Muscle layer of duodenum (tissue), 2 donors: ENCODE measurements at regions not wholly inside any gene's neighbourhood (a gene's known extent, or its start where the extent isn't known, plus 50 kb on each side); places are given as distances from the start of the nearest gene placed in this dataset.

Experiments used
- H3K27ac ChIP-seq: one replicate; pipeline ENCODE4 v1.7.0; 2013; ENCODE audit warnings: mild to moderate bottlenecking, low read length
- H3K27me3 ChIP-seq: one replicate; pipeline ENCODE4 v1.7.0; 2013; ENCODE audit warnings: low read depth, mild to moderate bottlenecking, control low read depth, low read length
- H3K36me3 ChIP-seq, 2 donors: one replicate each; pipeline ENCODE4 v1.7.0; 2013; ENCODE audit warnings: low read length in 2 of 2, control low read depth in 1 of 2, mild to moderate bottlenecking in 1 of 2; ENCODE audit not compliant: insufficient read depth in 2 of 2, control insufficient read depth in 1 of 2
- H3K4me1 ChIP-seq, 2 donors: one replicate each; pipeline ENCODE4 v1.7.0; 2013; ENCODE audit warnings: low read length in 2 of 2, mild to moderate bottlenecking in 2 of 2, control low read depth in 1 of 2, moderate library complexity in 1 of 2; ENCODE audit not compliant: insufficient read depth in 2 of 2, control insufficient read depth in 1 of 2
- H3K4me3 ChIP-seq, 2 donors: one replicate each; pipeline ENCODE4 v1.7.0; 2013; ENCODE audit warnings: low read length in 2 of 2, low read depth in 1 of 2, mild to moderate bottlenecking in 1 of 2
- H3K9me3 ChIP-seq, 2 donors: one replicate each; pipeline ENCODE4 v1.7.0; 2013; ENCODE audit warnings: low read length in 2 of 2, control low read depth in 1 of 2, mild to moderate bottlenecking in 1 of 2; ENCODE audit not compliant: control insufficient read depth in 1 of 2
- donor health status: healthy.

DNA sequence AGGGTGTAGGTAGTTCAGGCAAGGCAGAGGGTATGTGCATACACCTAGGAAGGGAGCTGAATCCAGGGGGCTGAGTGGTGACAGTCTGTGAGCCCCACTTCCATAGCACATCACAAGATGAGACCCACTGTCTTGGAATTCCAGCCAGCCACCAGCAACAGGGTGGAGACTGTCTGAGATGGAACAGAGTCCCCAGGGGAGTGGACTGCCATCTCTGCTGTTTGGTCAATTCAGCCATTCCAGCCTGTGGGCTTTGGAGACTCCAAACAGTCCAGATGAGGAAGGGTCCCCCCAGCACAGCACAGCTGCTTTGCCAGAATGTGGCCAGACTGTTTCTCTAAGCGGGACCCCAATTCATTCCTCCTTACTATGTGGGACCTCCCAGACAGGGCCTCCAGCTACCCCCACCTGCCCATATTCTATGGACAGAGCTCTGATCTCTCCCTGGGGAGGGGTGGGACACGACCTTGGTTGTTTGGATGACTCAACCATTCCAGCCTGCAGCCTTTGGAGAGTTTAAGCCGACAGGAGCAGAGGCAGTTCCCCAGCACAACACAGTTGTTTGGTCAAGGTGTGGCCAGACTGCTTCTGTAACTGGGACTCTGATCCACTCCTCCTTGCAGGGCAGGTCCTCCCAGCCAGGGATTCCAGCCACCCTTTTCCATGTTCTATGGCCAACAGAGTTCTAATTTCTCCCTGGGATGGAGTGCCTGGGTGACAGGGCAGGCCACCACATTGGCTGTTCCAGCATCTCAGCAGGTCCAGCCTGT is 178.0 kb downstream of the RND3 start:
- no peaks in the 10 kb centered on the region for H3K27me3 ChIP-seq
- H3K36me3 ChIP-seq: no peaks in the 10 kb centered on the region
- H3K4me1 ChIP-seq: no peaks in the 10 kb centered on the region
- H3K4me3 ChIP-seq: no peak overlapping the region
- peaks cover 0 to 5% of the 10 kb centered on the region in 2 donors for H3K9me3 ChIP-seq
- H3K27ac ChIP-seq: no peak overlapping the region

DNA sequence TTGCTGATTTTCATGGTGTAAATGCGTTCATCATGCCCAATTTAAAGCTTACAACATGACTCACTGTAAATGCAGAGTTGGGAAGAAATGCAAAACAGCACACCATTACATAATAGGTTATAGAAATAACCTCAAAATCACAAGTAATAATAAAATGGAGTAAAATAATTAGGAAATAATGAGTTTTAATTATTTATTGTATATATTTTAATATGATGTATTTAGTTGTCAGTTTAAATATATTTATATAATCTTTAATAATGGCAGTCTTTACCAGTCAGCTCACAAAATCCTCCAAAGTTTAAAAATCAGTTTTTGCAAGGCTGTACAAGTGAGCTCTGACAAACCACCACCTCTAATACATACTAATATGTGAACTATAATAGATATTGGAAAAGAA is 180.2 kb downstream of the RND3 start:
- Histone ChIP-seq H3K27ac (no peak overlapping the region), H3K4me1 (no peaks in the 10 kb centered on the region), H3K9me3 (peaks cover 0 to 9% of the 10 kb centered on the region in 2 donors), H3K4me3 (no peak overlapping the region), H3K27me3 (no peaks in the 10 kb centered on the region), H3K36me3 (no peaks in the 10 kb centered on the region)

DNA sequence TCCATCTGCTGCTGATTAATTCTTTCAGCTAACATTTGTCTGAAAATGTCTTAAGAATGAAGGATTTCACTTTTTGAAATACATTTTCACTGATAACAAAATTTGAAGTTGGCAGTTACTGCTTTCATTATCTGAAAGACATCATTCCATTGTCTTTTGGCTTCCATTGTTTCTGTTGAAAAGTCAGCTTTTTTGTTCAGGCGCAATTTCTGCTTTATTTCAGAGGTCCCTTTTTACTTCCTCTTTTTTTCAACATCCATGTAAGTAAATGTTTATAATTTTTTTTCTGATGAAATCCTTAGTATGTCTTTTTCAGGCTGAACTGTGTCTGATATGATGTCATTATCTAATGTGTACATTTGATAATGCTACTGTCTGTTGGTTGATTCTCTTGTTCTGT is 184.2 kb downstream of the RND3 start:
- H3K36me3 ChIP-seq: no peaks in the 10 kb centered on the region
- no peaks in the 10 kb centered on the region for H3K27me3 ChIP-seq
- H3K4me3 ChIP-seq: no peak overlapping the region
- peaks cover 0 to 9% of the 10 kb centered on the region in 2 donors for H3K9me3 ChIP-seq
- H3K27ac ChIP-seq: no peak overlapping the region
- H3K4me1 ChIP-seq: no peaks in the 10 kb centered on the region

DNA sequence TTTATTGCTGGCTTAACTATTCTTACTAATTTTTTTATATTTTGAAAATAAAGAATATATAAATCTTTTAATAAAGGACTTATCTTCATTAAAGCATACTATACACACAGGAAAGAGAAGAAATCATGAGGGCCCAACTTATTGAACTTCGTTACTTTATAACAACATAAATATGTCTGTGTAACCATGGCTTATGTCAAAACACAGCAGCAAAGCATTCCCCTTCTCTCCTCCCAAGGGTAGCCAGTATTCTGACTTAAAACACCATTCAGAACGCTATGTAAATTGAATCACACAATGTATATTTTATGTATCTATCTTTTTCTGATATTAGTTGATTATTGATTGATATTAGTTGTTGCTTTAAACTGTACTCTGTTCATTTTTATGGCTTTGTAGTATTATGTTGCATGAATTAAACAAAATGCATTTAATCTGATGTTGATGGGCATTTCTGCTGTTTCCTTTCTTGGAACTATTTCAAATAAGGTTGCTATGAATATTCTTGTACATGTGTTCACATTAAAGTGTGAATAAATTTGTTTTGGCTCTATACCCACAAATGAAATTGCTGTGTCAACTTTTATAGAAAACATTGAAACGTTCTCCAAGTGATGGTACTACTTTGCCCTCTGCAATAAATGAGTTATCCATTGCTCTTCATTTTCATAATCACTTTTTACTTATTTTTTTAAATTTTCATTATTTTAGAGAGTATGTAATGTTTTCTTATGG is 188.7 kb downstream of the RND3 start:
- Histone ChIP-seq H3K36me3 (no peaks in the 10 kb centered on the region), H3K9me3 (peaks cover 0 to 4% of the 10 kb centered on the region in 2 donors), H3K27ac (no peak overlapping the region), H3K4me1 (no peaks in the 10 kb centered on the region), H3K27me3 (no peaks in the 10 kb centered on the region), H3K4me3 (no peak overlapping the region)

DNA sequence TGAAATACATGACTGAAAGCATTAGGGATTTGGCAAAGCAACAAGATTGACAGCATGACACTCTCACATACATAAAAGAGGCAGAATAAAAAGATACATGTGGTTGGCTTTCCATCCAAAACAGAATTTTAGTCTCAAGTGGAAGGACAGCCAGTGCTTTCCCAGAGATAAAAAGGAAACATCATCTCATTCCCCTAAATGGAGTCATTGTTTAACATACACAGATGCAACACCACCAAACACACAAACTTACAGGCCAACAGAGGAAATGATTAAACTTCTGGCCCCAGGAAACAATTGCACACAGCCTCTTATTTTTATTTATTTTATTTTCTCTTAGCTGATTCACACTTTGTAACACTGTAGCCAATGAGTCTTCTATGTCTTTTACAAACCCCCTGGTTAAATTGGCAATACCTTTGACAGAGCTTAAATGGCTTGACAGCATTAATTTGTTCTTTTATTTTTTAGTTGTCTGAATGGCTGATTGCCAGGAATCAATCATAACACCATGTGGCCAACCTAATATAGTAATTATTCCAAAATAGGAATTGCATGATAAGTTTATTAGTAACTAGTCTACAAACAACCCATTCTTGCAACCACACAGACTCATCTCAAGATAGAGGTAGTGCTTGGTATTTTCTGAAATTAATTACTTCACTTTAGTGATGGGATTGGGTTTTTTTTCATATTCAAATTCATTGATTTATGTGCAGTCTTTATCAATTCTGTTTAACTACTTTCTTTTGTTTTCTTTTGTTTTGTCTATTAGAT is 190.5 kb downstream of the RND3 start:
- Histone ChIP-seq H3K4me1 (no peaks in the 10 kb centered on the region), H3K27ac (no peak overlapping the region), H3K36me3 (no peaks in the 10 kb centered on the region), H3K27me3 (no peaks in the 10 kb centered on the region), H3K4me3 (no peak overlapping the region), H3K9me3 (no peaks in the 10 kb centered on the region)

DNA sequence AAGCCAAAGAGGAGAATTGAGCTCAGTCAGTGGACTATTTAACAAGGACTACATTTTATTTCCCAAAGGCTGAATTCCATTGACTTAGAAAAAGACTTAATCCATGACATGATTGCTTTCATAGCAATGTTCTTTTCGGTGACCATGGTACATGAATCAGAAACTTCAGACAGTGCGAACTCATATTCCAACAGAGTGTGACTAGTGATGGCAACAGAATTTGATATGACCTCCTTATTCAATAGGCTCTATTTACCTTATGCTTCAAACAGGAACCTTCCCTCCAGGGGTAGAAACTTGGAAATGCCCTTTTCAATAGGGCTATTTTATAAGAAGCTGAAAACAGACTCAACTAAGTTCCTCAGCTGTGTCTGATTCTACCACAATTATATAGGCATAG is 191.9 kb downstream of the RND3 start:
- Histone ChIP-seq H3K27ac (no peak overlapping the region), H3K27me3 (no peaks in the 10 kb centered on the region), H3K36me3 (no peaks in the 10 kb centered on the region), H3K9me3 (no peaks in the 10 kb centered on the region), H3K4me3 (no peak overlapping the region), H3K4me1 (no peaks in the 10 kb centered on the region)

DNA sequence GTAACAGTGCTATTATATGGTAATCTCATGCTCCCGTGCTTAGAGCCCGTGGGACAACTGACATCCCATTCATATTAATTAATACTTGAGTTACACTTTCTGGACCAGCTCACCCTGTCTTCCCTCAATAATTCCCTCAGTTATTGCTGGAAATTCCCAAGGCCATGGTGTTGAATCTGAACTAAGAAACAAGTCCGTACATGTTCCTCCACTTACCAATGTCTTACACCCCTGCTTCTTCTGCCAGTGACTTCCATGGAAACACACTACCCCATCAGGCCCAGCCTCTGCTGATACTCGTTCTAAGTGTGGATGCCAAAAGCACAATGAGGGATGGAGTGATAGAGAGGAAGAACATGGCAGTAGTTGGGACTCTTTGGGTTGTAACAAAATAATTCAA is 193.7 kb downstream of the RND3 start:
- Histone ChIP-seq H3K27me3 (no peaks in the 10 kb centered on the region), H3K36me3 (no peaks in the 10 kb centered on the region), H3K4me1 (no peaks in the 10 kb centered on the region), H3K27ac (no peak overlapping the region), H3K9me3 (no peaks in the 10 kb centered on the region), H3K4me3 (no peak overlapping the region)

DNA sequence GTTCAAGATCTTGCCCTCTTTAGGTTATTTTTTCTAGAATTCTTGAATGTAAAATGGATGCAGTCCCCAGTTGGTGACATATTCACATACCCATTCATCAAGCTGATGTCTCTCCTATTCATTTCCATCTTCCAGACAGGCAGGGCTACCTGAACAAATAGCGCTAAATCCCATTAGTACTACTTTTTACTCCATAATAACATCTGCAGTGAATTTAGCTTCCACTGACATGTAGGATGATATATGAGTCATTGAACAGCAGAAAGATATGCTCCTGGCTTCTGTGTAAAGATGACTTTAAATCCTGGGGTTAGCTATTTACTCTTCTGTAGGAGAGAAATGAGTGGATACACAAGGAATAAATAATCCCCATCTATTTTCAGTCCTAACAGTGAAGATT is 194.7 kb downstream of the RND3 start:
- Histone ChIP-seq H3K4me3 (no peak overlapping the region), H3K27me3 (no peaks in the 10 kb centered on the region), H3K9me3 (no peaks in the 10 kb centered on the region), H3K4me1 (no peaks in the 10 kb centered on the region), H3K27ac (no peak overlapping the region), H3K36me3 (no peaks in the 10 kb centered on the region)

DNA sequence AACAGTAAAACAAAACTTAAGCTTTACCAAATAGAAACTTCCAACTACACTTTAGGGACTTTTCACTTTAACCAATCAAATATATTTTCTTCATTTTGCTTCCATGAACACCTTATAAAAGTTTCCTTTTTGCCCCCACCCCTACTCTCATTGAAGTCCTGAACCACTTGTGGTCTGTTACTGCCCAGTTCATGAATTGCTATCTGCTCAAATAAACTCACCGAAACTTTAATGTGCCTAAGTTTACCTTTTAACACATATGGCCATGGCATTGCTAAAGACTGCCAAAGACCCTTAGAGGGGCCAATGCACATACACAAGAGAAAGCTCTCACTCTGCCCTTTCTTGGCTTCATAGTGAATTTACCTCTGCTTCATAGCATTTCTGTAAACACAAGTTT is 195.3 kb downstream of the RND3 start:
- H3K9me3 ChIP-seq: no peaks in the 10 kb centered on the region
- no peaks in the 10 kb centered on the region for H3K4me1 ChIP-seq
- H3K27ac ChIP-seq: no peak overlapping the region
- no peaks in the 10 kb centered on the region for H3K27me3 ChIP-seq
- H3K36me3 ChIP-seq: no peaks in the 10 kb centered on the region
- no peak overlapping the region for H3K4me3 ChIP-seq

DNA sequence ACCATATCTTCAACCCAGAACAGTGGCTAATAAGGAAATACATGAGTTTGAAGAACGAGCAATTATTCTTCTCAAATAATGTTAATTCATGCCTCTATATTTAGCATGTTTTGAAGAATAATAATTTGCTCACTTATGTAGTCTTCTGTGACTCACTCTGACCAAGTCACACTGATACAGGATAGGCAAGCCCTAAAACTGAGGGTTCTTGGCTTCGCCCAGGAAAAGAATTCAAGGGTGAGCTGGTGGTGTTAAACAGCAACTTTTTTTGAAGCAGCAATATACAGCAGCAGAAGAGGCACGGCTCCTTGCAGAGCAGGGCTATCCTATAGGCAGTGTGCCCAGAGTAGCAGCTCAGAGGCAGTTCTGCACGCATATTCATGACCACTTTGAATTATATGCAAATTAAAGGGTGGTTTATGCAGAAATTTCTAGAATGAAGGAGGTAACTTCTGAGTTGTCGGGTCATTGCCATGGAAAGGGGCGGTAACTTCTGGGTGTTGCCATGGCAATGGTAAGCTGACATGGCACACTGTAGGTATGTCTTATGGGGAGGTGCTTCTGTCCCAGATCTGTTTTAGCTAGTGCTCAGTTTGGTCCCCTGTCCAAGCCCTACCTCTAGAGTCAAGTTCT is 200.6 kb downstream of the RND3 start:
- Histone ChIP-seq H3K27me3 (no peaks in the 10 kb centered on the region), H3K4me1 (peaks cover 0 to 7% of the 10 kb centered on the region in 2 donors), H3K36me3 (no peaks in the 10 kb centered on the region), H3K4me3 (no peak overlapping the region), H3K27ac (no peak overlapping the region), H3K9me3 (no peaks in the 10 kb centered on the region)

DNA sequence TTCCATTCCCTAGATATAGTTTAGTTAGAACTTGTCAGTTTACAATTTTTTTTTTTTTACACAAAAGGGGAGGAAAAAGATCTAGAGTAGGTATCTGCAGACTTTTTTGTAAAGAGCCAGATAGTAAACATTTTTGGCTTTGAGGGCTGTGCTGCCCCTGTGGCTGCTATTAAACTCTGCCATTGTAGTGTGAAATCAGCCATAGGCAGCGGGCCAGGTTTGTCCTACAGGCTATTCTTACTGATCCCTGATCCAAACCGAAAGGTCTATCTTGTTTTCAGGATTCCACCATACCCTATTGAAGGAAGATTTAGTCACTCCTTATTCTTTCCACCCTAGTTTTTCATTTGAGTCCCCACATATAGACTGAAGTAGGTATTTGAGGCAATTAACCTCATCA is 203.4 kb downstream of the RND3 start:
- no peaks in the 10 kb centered on the region for H3K36me3 ChIP-seq
- H3K4me3 ChIP-seq: no peak overlapping the region
- no peaks in the 10 kb centered on the region for H3K9me3 ChIP-seq
- H3K27me3 ChIP-seq: no peaks in the 10 kb centered on the region
- no peak overlapping the region for H3K27ac ChIP-seq
- H3K4me1 ChIP-seq: peaks cover 0 to 15% of the 10 kb centered on the region in 2 donors
